Effector memory CD8-positive, alpha-beta T cell (primary cell): ENCODE measurements at regions not wholly inside any gene's neighbourhood (a gene's known extent, or its start where the extent isn't known, plus 50 kb on each side); places are given as distances from the start of the nearest gene placed in this dataset.

Experiments
- ATAC-seq: fragments of 150-1000 bp; cut with Tn5 transposase; replicated peaks from 2 replicates; pipeline ENCODE4 v1.10.0; 2021; ENCODE audit warnings: mild to moderate bottlenecking, moderate library complexity
- DNase-seq, 3 experiments: peaks; one replicate each; pipeline ENCODE4 v3.0.0; 2021
- H3K27ac Mint-ChIP-seq, 2 donors: one replicate each; pipeline ENCODE4 v1.8.0; 2022; ENCODE audit warnings: mild to moderate bottlenecking in 2 of 2, mixed read lengths in 2 of 2, moderate library complexity in 2 of 2
- H3K27me3 Mint-ChIP-seq, 2 donors: one replicate each; pipeline ENCODE4 v1.8.0; 2022; ENCODE audit warnings: mixed read lengths in 2 of 2
- H3K36me3 Mint-ChIP-seq: one replicate; pipeline ENCODE4 v1.8.0; 2022; ENCODE audit warnings: mild to moderate bottlenecking, moderate library complexity, mixed read lengths; ENCODE audit not compliant: insufficient read depth
- H3K4me1 Mint-ChIP-seq, 2 donors: one replicate each; pipeline ENCODE4 v1.8.0; 2022; ENCODE audit warnings: low read depth in 2 of 2, mixed read lengths in 2 of 2
- H3K4me3 Mint-ChIP-seq, 2 donors: one replicate each; pipeline ENCODE4 v1.8.0; 2022; ENCODE audit warnings: mild to moderate bottlenecking in 2 of 2, mixed read lengths in 2 of 2, moderate library complexity in 2 of 2
- H3K9me3 Mint-ChIP-seq, 2 donors: one replicate each; pipeline ENCODE4 v1.8.0; 2022; ENCODE audit warnings: mixed read lengths in 2 of 2

DNA sequence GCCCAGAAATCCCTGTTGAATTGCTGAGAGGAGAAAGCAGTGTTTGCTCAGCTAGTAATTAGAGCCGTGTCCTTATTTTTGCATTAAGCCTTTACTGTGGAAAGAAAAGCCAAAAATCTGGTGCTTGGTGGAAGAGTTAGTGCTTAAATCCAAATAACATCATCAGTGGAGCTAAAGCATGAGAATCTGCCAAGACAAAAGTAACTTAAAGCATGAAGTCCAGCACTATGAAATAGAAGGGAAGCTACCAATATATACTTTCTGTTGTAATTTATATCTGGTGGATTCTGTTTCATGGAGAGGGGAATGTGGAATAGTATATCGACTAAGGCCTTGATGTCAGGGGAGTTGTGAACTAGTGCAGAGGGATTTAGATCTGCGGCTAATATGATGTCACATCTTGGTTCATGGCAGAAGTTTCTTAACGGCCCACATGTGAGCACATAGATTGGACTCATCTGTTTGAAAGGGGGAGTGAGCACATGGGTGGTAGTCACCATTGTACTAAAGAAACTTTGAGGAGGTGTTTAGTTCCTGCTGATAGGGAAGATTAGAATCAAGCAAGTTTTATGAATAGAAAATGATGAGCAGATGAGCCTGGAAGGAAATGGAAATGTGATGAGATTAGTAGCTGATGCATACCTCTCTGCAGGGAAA, 224.4 kb upstream of the MTNR1B start:
- no peaks in the 10 kb centered on the region for H3K36me3 Mint-ChIP-seq
- no peak overlapping the region for H3K4me3 Mint-ChIP-seq
- H3K27me3 Mint-ChIP-seq = no peaks in the 10 kb centered on the region
- DNase-seq (no peak), ATAC-seq (no peak)
- H3K27ac Mint-ChIP-seq = no peak overlapping the region
- peaks cover 0 to 6% of the 10 kb centered on the region in 2 donors for H3K9me3 Mint-ChIP-seq
- no peaks in the 10 kb centered on the region for H3K4me1 Mint-ChIP-seq

GRCh38 chr11:92750794-92751193, 218.7 kb upstream of the MTNR1B start:
- Mint-ChIP-seq H3K4me3 (no peak overlapping the region), H3K27ac (no peak overlapping the region), H3K27me3 (no peaks in the 10 kb centered on the region), H3K9me3 (peaks cover 6 to 8% of the 10 kb centered on the region in 2 donors), H3K4me1 (no peaks in the 10 kb centered on the region), H3K36me3 (no peaks in the 10 kb centered on the region)
- DNase-seq (no peak), ATAC-seq (no peak)

- Mint-ChIP-seq H3K4me3 (no peak overlapping the region), H3K9me3 (peaks cover 8% of the 10 kb centered on the region in 2 donors), H3K36me3 (no peaks in the 10 kb centered on the region), H3K27me3 (no peaks in the 10 kb centered on the region), H3K27ac (no peak overlapping the region), H3K4me1 (no peaks in the 10 kb centered on the region)
- DNase-seq (no peak), ATAC-seq (no peak)
Observed at GRCh38 chr11:92751594-92751993, 217.9 kb upstream of the MTNR1B start.

DNA sequence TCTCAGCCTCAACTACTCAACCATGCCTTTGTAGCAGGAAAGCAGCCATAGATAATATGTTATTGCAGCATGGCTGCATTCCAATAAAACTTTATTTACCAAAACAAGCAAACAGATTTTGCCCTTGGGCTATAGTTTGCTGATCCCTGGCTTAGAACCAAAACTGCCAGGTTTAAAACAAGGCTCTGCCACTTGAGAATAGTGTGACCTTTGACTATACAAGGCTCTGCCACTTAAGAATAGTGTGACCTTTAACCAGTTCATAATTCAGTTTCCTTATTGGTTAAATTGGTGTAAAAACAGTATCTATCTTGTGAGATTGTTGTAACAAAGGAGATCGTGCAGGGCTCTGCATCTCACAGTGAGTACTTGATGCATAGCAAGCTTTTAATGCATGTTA, 217.3 kb upstream of the MTNR1B start:
- DNase-seq = no peak
- no peaks in the 10 kb centered on the region for H3K36me3 Mint-ChIP-seq
- H3K4me3 Mint-ChIP-seq = no peak overlapping the region
- no peaks in the 10 kb centered on the region for H3K27me3 Mint-ChIP-seq
- H3K4me1 Mint-ChIP-seq = no peaks in the 10 kb centered on the region
- ATAC-seq = no peak
- H3K9me3 Mint-ChIP-seq = peaks cover 8% of the 10 kb centered on the region in 2 donors
- no peak overlapping the region for H3K27ac Mint-ChIP-seq

- no peak for ATAC-seq
- Mint-ChIP-seq H3K9me3 (peaks cover 6 to 8% of the 10 kb centered on the region in 2 donors), H3K27ac (no peak overlapping the region), H3K27me3 (no peaks in the 10 kb centered on the region), H3K4me3 (no peak overlapping the region), H3K36me3 (no peaks in the 10 kb centered on the region), H3K4me1 (no peaks in the 10 kb centered on the region)
- DNase-seq = no peak
Observed at GRCh38 chr11:92753161-92753560, 216.3 kb upstream of the MTNR1B start.

GRCh38 chr11:92758241-92758780, 211.1 kb upstream of the MTNR1B start:
- no peaks in the 10 kb centered on the region for H3K27me3 Mint-ChIP-seq
- no peak for DNase-seq
- no peak for ATAC-seq
- H3K27ac Mint-ChIP-seq = no peak overlapping the region
- peaks cover 0 to 15% of the 10 kb centered on the region in 2 donors for H3K9me3 Mint-ChIP-seq
- no peaks in the 10 kb centered on the region for H3K36me3 Mint-ChIP-seq
- no peaks in the 10 kb centered on the region for H3K4me1 Mint-ChIP-seq
- no peak overlapping the region for H3K4me3 Mint-ChIP-seq

GRCh38 chr11:92759571-92760214, 209.8 kb upstream of the MTNR1B start:
- no peaks in the 10 kb centered on the region for H3K27me3 Mint-ChIP-seq
- H3K9me3 Mint-ChIP-seq = peaks cover 0 to 17% of the 10 kb centered on the region in 2 donors
- ATAC-seq (no peak), DNase-seq (no peak)
- no peak overlapping the region for H3K4me3 Mint-ChIP-seq
- H3K36me3 Mint-ChIP-seq = no peaks in the 10 kb centered on the region
- no peak overlapping the region for H3K27ac Mint-ChIP-seq
- no peaks in the 10 kb centered on the region for H3K4me1 Mint-ChIP-seq

DNA sequence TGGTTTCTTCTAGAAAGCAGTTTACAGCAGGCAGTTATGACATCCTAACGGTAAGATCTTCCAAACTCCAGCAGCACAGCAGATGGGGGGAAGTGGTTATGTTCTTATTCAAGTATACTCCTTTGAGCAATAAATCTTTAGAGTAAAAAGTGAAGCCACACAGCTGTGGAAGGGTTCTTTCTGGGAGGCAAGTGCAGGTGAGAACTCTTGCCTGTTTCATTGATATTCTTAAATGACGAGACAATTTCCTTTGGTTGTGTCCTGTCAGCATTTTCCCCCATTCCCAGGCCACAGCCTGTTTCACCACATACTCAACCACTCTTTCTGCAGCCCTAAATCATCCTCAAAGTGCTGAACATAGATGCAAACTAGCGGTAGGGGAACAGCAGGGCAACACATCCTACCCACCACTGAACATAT, 207.3 kb upstream of the MTNR1B start:
- no peaks in the 10 kb centered on the region for H3K4me1 Mint-ChIP-seq
- DNase-seq = no peak
- no peak for ATAC-seq
- H3K4me3 Mint-ChIP-seq = no peak overlapping the region
- no peaks in the 10 kb centered on the region for H3K36me3 Mint-ChIP-seq
- H3K27me3 Mint-ChIP-seq = peaks cover 8% of the 10 kb centered on the region in 2 donors
- H3K27ac Mint-ChIP-seq = no peak overlapping the region
- peaks cover 0 to 14% of the 10 kb centered on the region in 2 donors for H3K9me3 Mint-ChIP-seq

DNA sequence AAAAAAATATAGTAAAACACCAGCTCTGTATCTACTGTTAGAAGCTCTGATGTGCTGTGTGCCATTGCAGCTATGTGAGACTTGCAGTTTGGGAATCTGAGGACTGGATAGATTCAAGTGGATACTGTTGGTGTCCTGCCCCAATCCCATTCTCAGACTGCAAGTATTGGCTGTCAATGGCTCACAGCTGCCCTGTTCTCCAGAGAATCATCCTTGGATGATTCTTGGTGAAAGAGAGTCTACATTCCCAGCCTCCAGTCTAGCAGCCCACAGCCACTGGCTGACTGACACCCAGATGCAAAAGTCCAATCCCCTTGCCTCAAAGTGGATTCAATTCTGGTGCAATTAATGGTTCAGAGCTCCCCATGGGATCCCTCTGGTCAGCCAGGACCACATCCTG, 206.1 kb upstream of the MTNR1B start:
- DNase-seq (no peak), ATAC-seq (no peak)
- H3K4me3 Mint-ChIP-seq = no peak overlapping the region
- H3K36me3 Mint-ChIP-seq = no peaks in the 10 kb centered on the region
- peaks cover 8 to 16% of the 10 kb centered on the region in 2 donors for H3K9me3 Mint-ChIP-seq
- H3K27ac Mint-ChIP-seq = no peak overlapping the region
- H3K4me1 Mint-ChIP-seq = no peaks in the 10 kb centered on the region
- H3K27me3 Mint-ChIP-seq = peaks cover 8 to 16% of the 10 kb centered on the region in 2 donors

DNA sequence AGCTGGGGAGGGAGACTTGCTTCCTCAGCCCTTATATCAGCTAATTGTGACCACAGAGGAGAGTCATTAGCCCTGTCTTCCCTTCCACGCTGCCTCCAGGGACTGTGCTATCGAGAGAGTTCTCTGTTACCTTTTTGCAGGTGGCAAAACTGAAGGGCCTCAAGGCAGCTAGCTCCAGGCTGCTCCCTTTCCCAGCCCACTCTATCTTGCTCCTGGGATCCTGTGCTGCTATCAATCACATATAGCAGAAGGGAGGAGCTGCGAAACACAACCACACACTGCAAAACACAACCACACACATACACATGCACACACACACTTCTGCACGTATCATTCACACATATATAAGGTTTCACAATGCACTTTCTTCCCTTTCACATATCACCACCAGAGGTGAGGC, 205.3 kb upstream of the MTNR1B start:
- H3K9me3 Mint-ChIP-seq = peaks cover 8 to 11% of the 10 kb centered on the region in 2 donors
- ATAC-seq (no peak), DNase-seq (no peak)
- no peak overlapping the region for H3K4me3 Mint-ChIP-seq
- no peaks in the 10 kb centered on the region for H3K36me3 Mint-ChIP-seq
- no peak overlapping the region for H3K27ac Mint-ChIP-seq
- no peaks in the 10 kb centered on the region for H3K4me1 Mint-ChIP-seq
- peaks cover 8 to 16% of the 10 kb centered on the region in 2 donors for H3K27me3 Mint-ChIP-seq

DNA sequence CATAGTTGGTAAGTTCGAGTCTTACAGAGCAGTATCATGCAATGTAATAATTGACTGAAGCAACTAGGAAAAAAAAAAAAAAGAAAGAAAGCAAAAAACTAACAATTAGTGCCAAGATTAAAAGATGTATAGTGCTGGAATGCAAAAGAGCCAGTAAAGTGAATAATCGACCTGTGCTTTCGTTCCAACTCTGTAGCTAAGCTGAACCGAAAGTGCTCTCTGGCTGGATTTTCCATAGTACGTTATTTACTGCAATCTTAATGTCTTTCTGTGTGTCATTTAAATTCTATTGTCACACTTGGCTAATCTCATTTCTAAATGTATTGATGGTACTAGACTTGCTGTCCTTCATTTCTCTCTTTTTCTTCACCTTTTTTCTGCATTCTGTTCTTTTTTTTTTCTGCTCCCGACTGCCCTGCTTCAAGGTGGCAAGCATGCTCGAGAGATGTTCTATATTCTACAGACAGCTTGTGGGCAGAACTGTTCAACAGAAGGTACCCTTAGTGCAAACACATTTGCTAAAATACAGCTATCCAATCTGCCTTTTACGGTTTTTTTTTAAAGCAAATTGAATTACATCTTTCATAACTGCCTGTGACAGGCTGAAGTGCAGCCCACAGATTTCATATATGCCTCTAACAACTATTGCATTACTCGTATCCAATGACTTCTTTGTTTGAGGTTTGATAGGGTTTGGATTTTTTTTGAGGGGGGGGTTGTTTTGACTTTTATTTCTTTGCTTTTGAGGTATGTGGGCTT, 204.2 kb upstream of the MTNR1B start:
- DNase-seq = no peak
- no peaks in the 10 kb centered on the region for H3K36me3 Mint-ChIP-seq
- peaks cover 8 to 16% of the 10 kb centered on the region in 2 donors for H3K27me3 Mint-ChIP-seq
- no peak overlapping the region for H3K27ac Mint-ChIP-seq
- no peak overlapping the region for H3K4me3 Mint-ChIP-seq
- peaks cover 8 to 11% of the 10 kb centered on the region in 2 donors for H3K9me3 Mint-ChIP-seq
- no peak for ATAC-seq
- no peaks in the 10 kb centered on the region for H3K4me1 Mint-ChIP-seq

- H3K27me3 Mint-ChIP-seq = peaks cover 8 to 20% of the 10 kb centered on the region in 2 donors
- ATAC-seq (no peak), DNase-seq (no peak)
- H3K36me3 Mint-ChIP-seq = no peaks in the 10 kb centered on the region
- peaks cover 8 to 11% of the 10 kb centered on the region in 2 donors for H3K9me3 Mint-ChIP-seq
- H3K27ac Mint-ChIP-seq = no peak overlapping the region
- H3K4me3 Mint-ChIP-seq = no peak overlapping the region
- no peaks in the 10 kb centered on the region for H3K4me1 Mint-ChIP-seq
Observed at GRCh38 chr11:92765965-92766371, 203.5 kb upstream of the MTNR1B start.

DNA sequence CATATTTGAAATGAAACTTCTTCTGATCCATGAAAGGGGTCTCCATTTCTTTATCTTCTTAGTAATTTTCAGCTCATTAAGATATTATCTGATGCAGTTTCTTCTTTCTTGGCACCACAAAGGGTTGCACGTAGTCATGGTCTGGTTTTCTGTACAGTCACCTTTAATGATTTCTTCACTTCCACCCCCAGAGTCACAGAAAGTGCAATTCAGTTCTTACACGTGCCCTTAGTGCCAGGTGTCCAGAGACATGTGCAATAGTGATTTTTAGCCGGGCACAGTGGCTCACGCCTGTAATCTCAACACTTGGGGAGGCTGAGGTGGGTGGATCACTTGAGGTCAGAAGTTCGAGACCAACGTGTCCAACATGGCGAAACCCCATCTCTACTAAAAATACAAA, 202.8 kb upstream of the MTNR1B start:
- Mint-ChIP-seq H3K36me3 (no peaks in the 10 kb centered on the region), H3K4me3 (no peak overlapping the region), H3K27me3 (peaks cover 8 to 23% of the 10 kb centered on the region in 2 donors), H3K9me3 (peaks cover 8 to 11% of the 10 kb centered on the region in 2 donors), H3K4me1 (no peaks in the 10 kb centered on the region), H3K27ac (no peak overlapping the region)
- ATAC-seq (no peak), DNase-seq (no peak)
